ENCODE measurements at regions not wholly inside any gene's neighbourhood (a gene's known extent, or its start where the extent isn't known, plus 50 kb on each side); places are given as distances from the start of the nearest gene placed in this dataset.

- WGBS (ENCODE audit: missing lambda C conversion rate) = 86% methylated on average over 8 of the region's 11 CpGs
- peaks cover 7% of the 10 kb centered on the region; the same call in 1 of the 3 replicates for H3K4me1 ChIP-seq
- TF ChIP-seq MYC (IDR thresholded peaks at IDR 0.05; ENCODE audit: borderline replicate concordance, low read length) (no peak), HOXB13 (CRISPR knock-in tag; IDR thresholded peaks at IDR 0.05; ENCODE audit: low read depth) (no peak), PBX3 (IDR thresholded peaks at IDR 0.05) (no peak), HDAC2 (IDR thresholded peaks at IDR 0.05) (no peak), ESRRA (IDR thresholded peaks at IDR 0.05; ENCODE audit: borderline replicate concordance, low read length) (no peak), NPAS2 (CRISPR knock-in tag; IDR thresholded peaks at IDR 0.05; ENCODE audit: borderline replicate concordance) (no peak), TP53 (CRISPR knock-in tag; IDR thresholded peaks at IDR 0.05) (no peak), NFE2L2 (conservative IDR thresholded peaks at IDR 0.05; ENCODE audit: low read length) (no peak), REST (IDR thresholded peaks at IDR 0.05) (no peak), SREBF2 (IDR thresholded peaks at IDR 0.05) (no peak), KDM1A (IDR thresholded peaks at IDR 0.05; ENCODE audit: low read depth) (no peak), JUNB (IDR thresholded peaks at IDR 0.05) (no peak), BHLHE40 (IDR thresholded peaks at IDR 0.05; ENCODE audit: low read depth, low read length) (no peak), EHMT2 (IDR thresholded peaks at IDR 0.05; ENCODE audit: low read depth) (no peak), MAZ (IDR thresholded peaks at IDR 0.05; ENCODE audit: borderline replicate concordance, low read depth, low read length) (no peak), CTCF (IDR thresholded peaks at IDR 0.05) (no peak), HMGXB4 (CRISPR knock-in tag; IDR thresholded peaks at IDR 0.05; ENCODE audit: borderline replicate concordance) (no peak)
- no peak for ATAC-seq
- CTCF ChIA-PET = no interaction called here
- H3K9me3 ChIP-seq = no peaks in the 10 kb centered on the region
- no peak overlapping the region for H3K4me3 ChIP-seq
- FAIRE-seq = no peak
- no peak for DNase-seq (ENCODE audit: low read depth in 1 of 2, low spot score in 1 of 2)
- no peak overlapping the region for H3K27ac ChIP-seq
- POLR2A ChIA-PET = no interaction called here
- no peak overlapping the region for H3K4me2 ChIP-seq
Measured at GRCh38 chr11:92890846-92891245, 78.6 kb upstream of the MTNR1B start.

GRCh38 chr11:92892802-92893684 is 76.4 kb upstream of the MTNR1B start:
- Histone ChIP-seq H3K27ac (no peak overlapping the region), H3K4me2 (no peak overlapping the region)
- no peak for TF ChIP-seq CHD2 (IDR thresholded peaks at IDR 0.05; ENCODE audit: low read length, partially characterized antibody)
- no peak for TF ChIP-seq CTCF (IDR thresholded peaks at IDR 0.05)
- no peak for TF ChIP-seq ZSCAN20 (CRISPR knock-in tag; IDR thresholded peaks at IDR 0.05)
- TF ChIP-seq RCOR1 (IDR thresholded peaks at IDR 0.05; ENCODE audit: low read depth, low read length) = no peak
- no peak for TF ChIP-seq NPAS2 (CRISPR knock-in tag; IDR thresholded peaks at IDR 0.05; ENCODE audit: borderline replicate concordance)
- TF ChIP-seq JUN (IDR thresholded peaks at IDR 0.05) = no peak
- TF ChIP-seq CEBPB (IDR thresholded peaks at IDR 0.05) = no peak
- no peak for TF ChIP-seq HOXA7 (CRISPR knock-in tag; IDR thresholded peaks at IDR 0.05)
- no peak for TF ChIP-seq HOXB13 (CRISPR knock-in tag; IDR thresholded peaks at IDR 0.05; ENCODE audit: low read depth)
- no peak for TF ChIP-seq CBX2 (IDR thresholded peaks at IDR 0.05; ENCODE audit: borderline replicate concordance, low read depth)
- no peak for TF ChIP-seq ZC3H11A (IDR thresholded peaks at IDR 0.05)

More at GRCh38 chr11:92892802-92893684, 76.4 kb upstream of the MTNR1B start:
- ATAC-seq (no peak), FAIRE-seq (no peak), DNase-seq (ENCODE audit: low read depth in 1 of 2, low spot score in 1 of 2) (no peak)
- 71% methylated on average over 4 of the region's 4 CpGs for WGBS (ENCODE audit: missing lambda C conversion rate)
- Histone ChIP-seq H3K4me1 (peaks cover 7% of the 10 kb centered on the region; the same call in 1 of the 3 replicates), H3K9me3 (no peaks in the 10 kb centered on the region), H3K4me3 (no peak overlapping the region)
- ChIA-PET CTCF (no interaction called here), POLR2A (no interaction called here)
